NB4 (cell line): ENCODE measurements at regions not wholly inside any gene's neighbourhood (a gene's known extent, or its start where the extent isn't known, plus 50 kb on each side); places are given as distances from the start of the nearest gene placed in this dataset.

ENCODE experiments used
- CTCF ChIP-seq: IDR thresholded peaks from one replicate; pipeline ENCODE4 v1.5.1; 2012; ENCODE audit warnings: low read depth, low read length
- MYC ChIP-seq: IDR thresholded peaks from 2 replicates; pipeline ENCODE4 v1.6.1; 2011; ENCODE audit warnings: low read depth, low read length
- POLR2A ChIP-seq: IDR thresholded peaks from 2 replicates; pipeline ENCODE4 v1.6.1; 2011; ENCODE audit warnings: mild to moderate bottlenecking; ENCODE audit not compliant: insufficient read length; ENCODE audit errors: extremely low read depth
- TF ChIP-seq, protein P1 (sequence below): IDR thresholded peaks from 2 replicates; pipeline ENCODE4 v1.6.1; 2011; ENCODE audit warnings: low read depth, low read length

GRCh38 chr20:41691443-41691842, 73.3 kb upstream of the CHD6 start:
- no peak for TF ChIP-seq CTCF
- TF ChIP-seq, protein P1, sequence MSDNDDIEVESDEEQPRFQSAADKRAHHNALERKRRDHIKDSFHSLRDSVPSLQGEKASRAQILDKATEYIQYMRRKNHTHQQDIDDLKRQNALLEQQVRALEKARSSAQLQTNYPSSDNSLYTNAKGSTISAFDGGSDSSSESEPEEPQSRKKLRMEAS, result no peak
- no peak for TF ChIP-seq POLR2A
- TF ChIP-seq MYC, result no peak
